Putamen (tissue), 1 donor: ENCODE measurements at regions not wholly inside any gene's neighbourhood (a gene's known extent, or its start where the extent isn't known, plus 50 kb on each side); places are given as distances from the start of the nearest gene placed in this dataset.
"Not testable (repeated sequence)": the region's sequence is repeated elsewhere in the genome, so short reads cannot be mapped to it uniquely, and the experiment has no call there.

Experiments
- DNase-seq: peaks from one replicate; pipeline ENCODE4 v3.0.0-alpha.2; 2016; ENCODE audit warnings: low spot score

GRCh38 chr3:40901298-40901697, 298.0 kb upstream of the CTNNB1 start:
- no peak for DNase-seq

- no peak for DNase-seq
Measured at GRCh38 chr3:40901796-40902195, 297.5 kb upstream of the CTNNB1 start.

- DNase-seq = not testable (repeated sequence)
Measured at GRCh38 chr3:40907907-40908465, 291.3 kb upstream of the CTNNB1 start.

DNA sequence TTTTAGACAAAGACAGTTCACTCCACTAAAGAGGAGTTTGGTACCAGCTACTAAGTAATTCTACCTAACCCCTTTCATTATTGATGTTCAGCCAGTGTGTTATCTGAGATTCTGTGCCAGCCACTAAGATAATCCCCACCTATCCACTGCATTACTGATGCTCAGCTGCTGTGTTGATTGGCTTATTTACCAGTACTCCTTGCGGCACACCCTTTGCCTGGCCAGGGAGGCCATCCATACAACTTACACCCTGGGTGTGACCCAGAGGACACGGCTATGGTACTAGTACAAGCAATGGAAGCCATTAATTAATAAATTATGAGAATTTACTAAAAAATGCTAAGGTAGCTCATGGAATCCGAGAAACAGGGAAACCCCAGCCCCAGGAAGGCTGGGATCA, 290.7 kb upstream of the CTNNB1 start:
- DNase-seq = no peak

- DNase-seq = no peak
Measured at GRCh38 chr3:40911264-40911663, 288.0 kb upstream of the CTNNB1 start.

- DNase-seq = no peak
Measured at GRCh38 chr3:40911928-40912327, 287.4 kb upstream of the CTNNB1 start.

DNA sequence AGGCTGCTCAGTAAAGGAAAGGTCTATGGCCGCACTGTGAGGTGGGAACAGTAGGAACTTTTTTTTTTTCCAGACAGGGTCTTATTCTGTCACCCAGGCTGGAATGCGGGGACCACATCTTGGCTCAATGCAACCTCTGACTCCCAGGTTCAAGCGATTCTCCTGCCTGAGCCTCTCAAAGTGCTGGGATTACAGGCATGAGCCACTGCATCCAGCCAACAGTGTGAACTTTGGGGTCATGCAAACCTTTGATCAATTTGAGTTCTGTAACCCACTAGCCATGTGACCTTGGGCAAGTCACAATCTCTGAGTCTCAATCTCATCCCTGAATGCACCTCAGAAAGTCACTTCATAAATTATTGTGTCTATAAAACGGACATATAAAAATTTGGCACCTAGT, 286.8 kb upstream of the CTNNB1 start:
- no peak for DNase-seq

DNA sequence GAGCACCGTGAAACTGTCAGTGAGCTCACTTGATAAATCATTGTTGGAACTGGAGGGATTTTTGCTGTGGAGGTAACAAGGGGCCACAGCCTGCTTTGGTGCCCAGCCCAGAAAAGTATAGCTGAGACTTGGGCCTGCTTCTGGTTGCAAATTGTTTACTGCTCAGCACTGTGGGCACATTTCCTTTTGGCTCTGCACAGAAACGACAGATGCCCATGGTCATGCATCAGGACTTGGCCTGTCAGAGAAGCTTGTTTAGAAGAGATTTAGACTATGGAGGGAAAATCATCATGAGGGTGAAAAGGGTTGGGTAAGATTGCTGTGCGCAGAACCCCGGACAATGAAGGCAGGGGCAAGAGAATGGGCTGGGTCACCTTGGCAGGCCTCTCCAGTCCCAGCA, 286.1 kb upstream of the CTNNB1 start:
- DNase-seq = no peak

- DNase-seq = no peak
Measured at GRCh38 chr3:40913641-40914040, 285.7 kb upstream of the CTNNB1 start.

DNA sequence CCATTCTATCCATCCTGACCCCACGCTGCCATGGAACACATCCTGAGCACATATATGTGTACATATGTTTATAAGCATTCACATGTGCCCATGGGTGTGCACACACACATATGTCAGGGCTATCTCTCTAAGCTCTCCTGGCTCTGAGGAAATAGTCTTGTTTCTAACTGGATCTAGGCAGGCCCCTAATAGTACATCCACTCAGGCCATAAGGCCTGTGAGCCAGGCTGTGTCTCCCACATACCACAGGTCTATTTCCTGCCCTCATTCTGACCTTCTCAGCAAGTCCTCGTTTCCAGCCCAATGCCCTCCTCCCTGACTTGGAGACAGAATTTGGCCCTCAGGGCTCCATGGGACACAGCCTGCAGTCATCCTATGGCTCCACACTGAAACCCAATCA, 284.8 kb upstream of the CTNNB1 start:
- DNase-seq = no peak

- peak; percentile 27 for DNase-seq
Measured at GRCh38 chr3:40915346-40915865, 283.9 kb upstream of the CTNNB1 start.

DNA sequence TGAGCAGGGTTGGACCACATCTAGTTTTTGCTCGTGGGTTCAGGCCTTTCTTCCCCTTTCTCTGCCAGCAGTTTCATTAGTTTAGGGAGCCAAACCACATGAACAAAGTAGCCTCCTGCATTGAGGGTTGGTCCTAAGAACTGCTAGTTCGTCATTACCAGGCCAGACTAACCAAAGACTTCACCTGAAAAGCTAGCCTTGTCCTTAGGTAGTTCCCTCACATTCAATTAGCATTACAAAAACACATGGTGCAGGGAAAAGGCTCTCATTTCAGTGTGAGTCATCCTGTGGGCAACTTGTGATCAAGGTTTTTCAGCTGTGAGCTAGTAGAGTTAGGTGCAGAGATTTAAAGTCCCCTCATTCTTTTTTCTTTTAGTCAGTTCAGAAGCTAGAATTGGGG, 279.3 kb upstream of the CTNNB1 start:
- no peak for DNase-seq

DNA sequence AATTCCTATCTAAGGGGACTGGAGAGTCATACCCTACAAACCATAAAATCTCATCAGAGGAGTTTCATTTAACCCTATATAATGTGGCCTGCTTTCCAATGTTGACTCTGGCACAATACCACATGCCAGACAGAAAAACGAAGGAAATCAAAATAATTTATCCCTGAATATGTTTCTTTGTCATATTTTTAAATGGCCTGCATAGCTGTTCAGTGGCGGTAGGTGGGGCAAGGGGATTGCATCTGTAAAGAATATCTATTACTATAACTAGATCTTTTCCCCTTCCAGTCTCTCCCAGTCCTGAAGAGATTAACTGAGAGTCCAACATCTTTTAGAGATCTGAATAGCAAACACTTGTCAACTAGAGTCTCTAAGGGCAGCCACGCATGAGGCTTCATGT, 278.1 kb upstream of the CTNNB1 start:
- DNase-seq = no peak

GRCh38 chr3:40923143-40923542, 276.2 kb upstream of the CTNNB1 start:
- DNase-seq = no peak

GRCh38 chr3:40923651-40924050, 275.7 kb upstream of the CTNNB1 start:
- no peak for DNase-seq

DNA sequence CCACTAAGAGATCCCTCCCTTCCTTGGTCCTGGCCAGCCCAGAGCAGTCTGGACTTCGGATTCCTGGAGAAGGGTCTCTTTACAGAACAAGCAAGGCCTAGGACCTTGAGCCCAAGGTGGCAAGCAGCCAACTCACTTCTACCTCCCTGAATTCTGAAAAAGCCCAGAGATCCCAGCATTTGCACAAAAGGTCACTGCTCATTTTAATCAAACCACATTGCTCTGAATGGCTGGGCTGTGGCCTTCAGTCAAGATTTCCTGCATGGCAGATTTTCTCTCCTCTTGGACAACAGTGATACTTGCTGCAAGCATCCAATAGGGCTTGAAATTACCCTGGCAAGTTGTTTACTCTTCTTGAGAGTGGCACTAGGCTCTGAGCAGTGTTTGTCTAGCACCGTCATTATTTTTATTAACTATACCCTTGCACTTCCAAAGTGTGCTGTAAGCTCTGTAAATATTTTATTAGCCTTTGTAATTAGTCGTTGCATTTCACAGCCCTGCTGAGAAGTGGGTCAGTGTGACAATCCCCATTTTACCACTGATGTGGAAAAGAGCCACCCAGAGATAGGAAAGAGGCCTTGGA, 274.7 kb upstream of the CTNNB1 start:
- DNase-seq = no peak

- no peak for DNase-seq
Measured at GRCh38 chr3:40925231-40925630, 274.1 kb upstream of the CTNNB1 start.

GRCh38 chr3:40930131-40930538, 269.2 kb upstream of the CTNNB1 start:
- no peak for DNase-seq

DNA sequence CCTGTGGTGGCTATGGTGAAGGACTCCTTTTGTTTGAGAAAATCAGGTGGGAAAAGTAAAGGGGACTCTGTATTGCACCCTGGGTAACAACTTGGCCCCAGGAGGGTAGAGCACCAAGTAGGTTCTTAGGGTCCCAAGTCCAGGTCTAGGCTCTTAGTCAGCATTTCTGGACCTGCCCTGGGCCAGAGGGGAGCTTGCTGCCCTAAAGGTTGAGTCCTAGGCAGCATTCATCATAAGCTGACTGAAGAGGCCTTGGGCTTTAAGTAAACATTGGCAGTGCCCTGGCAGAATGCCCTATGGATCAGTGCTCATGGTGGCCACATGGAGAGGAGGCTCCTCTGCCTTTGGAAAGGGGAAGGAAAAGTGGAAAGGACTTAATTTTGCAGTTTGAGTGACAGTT, 268.5 kb upstream of the CTNNB1 start:
- DNase-seq = no peak

DNA sequence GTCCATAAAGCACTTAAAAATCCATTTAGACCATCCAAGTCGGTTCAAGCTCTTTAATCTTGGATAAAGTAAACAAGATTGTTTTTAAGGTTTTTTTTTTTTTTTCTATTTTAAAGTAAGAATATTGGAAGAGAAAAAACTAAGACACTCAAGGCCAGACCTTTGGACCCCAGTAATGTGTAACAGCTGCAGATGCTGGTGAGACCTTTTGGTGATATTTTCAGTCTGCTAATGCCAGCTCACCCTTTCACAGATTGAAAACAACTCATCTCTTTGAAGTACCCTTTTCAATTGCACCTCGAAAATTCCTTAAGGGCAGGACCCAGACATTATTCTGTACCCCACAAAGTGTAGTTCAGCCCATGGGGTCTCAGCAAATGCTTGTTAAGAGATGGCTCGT, 260.7 kb upstream of the CTNNB1 start:
- no peak for DNase-seq

DNA sequence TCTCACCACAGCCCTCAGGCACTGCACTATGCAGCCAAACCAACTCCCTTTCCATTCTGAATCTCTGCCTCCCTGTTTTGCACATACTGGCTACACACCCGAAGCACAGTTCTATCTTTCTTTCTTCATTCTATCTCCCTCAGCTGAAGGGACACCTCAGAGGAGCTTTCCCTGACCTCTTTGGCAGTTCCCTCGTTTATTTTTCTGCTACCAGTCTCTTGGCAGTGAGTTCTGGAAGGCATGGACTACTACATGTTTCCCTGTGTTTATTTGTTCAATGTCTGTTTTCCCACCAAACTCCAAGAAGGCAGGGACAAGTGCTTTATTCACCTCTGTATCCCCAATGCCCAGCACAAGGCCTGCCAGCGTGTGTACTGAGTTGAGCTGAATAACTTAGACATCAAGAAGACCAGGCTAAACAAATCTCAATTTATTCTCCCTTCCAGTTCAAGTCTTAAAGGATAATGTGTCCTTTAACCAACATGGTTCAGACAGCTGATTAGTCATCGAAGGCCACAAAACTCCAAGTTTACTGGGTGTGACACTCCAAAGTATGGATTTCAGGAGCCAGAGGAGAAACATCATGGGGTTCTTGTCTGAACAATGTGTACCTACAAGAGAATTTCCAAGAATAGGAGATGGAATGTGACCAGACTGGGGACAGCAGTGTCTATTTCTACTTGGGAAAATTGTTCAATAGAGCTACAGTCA, 260.1 kb upstream of the CTNNB1 start:
- no peak for DNase-seq

DNA sequence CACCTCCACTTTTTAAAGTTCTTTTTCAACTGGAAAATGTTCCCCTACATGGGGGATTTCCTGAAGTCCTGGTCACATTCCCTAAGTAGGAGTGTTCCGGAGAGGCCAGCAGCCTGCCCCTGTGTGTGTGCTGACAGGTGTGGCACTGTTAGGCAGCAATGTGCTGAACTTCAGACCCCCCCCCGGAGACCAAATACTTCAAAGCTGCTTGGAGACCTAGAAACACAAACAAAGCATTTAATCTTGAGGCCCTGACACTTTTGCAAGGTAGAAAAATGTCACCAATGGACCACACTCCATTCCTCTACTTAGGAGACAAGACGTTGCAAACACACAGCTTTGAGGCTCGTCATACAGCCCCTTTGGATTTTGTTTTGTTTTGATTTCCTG, 259.6 kb upstream of the CTNNB1 start:
- DNase-seq = no peak

DNA sequence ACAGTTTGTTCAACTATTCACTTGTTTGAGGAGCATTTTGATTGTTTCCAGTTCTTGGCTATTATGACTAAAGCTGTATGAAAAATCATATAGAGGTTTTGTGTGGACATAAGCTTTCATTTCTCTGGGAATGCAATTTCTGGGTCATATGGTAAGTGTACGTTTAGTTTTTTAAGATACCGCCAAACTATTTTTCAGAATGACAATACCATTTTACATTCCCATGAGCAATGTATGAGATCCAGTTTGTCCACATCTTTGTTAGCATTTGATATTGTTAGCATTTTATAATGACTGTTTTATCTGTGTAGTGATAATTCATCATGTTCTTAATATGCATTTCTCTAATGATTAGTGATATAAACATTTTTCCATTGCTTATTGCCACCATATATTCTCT, 258.7 kb upstream of the CTNNB1 start:
- no peak for DNase-seq

DNA sequence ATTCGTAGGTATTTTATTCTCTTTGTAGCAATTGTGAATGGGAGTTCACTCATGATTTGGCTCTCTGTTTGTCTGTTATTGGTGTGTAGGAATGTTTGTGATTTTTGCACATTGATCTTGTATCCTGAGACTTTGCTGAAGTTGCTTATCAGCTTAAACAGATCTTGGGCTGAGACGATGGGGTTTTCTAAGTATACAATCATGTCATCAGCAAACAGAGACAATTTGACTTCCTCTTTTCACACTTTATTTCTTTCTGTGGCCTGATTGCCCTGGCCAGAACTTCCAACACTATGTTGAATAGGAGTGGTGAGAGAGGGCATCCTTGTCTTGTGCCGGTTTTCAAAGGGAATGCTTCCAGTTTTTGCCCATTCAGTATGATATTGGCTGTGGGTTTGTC, 252.3 kb upstream of the CTNNB1 start:
- not testable (repeated sequence) for DNase-seq
